GM13976 (cell line): ENCODE measurements at regions not wholly inside any gene's neighbourhood (a gene's known extent, or its start where the extent isn't known, plus 50 kb on each side); places are given as distances from the start of the nearest gene placed in this dataset.

Experiments used
- DNase-seq: peaks from one replicate; pipeline ENCODE4 v3.0.0; 2012; ENCODE audit warnings: low spot score
- in situ Hi-C: fragments of 300-500 bp; cut with MboI; formaldehyde crosslinking; loops from one replicate; pipeline ENCODE4 v1.12.0; 2022; ENCODE audit warnings: low sequenced_read_pairs, mixed read lengths, inconsistent platforms; ENCODE audit not compliant: unreplicated experiment
- TF ChIP-seq, protein P1 (sequence below): IDR thresholded peaks from 2 replicates; pipeline ENCODE4 v1.5.1; 2012; ENCODE audit warnings: borderline replicate concordance, mild to moderate bottlenecking; ENCODE audit not compliant: insufficient read depth; ENCODE audit errors: extremely low read depth, missing control alignments, control extremely low read depth

DNA sequence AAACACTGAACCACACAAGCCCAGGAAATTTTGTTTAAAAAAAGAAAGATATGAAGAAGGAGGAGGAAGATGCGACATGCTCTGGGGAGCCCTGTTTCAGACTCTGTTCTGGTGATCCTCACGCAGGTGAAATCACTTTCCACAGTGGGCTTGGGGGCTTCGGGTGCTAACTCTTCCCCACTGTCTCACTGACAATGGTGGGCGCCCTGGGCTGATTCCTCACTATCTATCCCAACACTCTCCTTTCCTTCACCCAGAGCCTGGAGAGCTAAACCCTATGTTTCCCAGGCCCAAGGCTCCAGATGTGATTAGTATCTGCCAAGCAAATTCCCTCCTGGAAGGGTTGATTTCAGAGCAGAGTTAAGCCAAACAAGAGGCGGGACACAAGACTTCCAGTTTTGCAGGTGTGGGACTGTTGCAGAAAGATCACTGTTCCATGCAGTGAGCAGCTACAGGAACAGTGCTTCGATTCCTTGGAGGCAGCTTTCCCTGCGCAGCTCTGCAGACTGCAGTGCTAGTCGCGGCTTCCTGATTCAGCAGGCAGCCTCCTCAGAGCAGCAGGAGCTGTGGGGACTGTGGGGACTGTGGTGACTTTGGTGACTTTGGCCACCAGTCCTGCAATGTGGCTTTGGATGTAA, 168.3 kb downstream of the RHOU start:
- in situ Hi-C loops: no loop called here
- DNase-seq: no peak
- TF ChIP-seq, protein P1, sequence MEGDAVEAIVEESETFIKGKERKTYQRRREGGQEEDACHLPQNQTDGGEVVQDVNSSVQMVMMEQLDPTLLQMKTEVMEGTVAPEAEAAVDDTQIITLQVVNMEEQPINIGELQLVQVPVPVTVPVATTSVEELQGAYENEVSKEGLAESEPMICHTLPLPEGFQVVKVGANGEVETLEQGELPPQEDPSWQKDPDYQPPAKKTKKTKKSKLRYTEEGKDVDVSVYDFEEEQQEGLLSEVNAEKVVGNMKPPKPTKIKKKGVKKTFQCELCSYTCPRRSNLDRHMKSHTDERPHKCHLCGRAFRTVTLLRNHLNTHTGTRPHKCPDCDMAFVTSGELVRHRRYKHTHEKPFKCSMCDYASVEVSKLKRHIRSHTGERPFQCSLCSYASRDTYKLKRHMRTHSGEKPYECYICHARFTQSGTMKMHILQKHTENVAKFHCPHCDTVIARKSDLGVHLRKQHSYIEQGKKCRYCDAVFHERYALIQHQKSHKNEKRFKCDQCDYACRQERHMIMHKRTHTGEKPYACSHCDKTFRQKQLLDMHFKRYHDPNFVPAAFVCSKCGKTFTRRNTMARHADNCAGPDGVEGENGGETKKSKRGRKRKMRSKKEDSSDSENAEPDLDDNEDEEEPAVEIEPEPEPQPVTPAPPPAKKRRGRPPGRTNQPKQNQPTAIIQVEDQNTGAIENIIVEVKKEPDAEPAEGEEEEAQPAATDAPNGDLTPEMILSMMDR: no peak

DNA sequence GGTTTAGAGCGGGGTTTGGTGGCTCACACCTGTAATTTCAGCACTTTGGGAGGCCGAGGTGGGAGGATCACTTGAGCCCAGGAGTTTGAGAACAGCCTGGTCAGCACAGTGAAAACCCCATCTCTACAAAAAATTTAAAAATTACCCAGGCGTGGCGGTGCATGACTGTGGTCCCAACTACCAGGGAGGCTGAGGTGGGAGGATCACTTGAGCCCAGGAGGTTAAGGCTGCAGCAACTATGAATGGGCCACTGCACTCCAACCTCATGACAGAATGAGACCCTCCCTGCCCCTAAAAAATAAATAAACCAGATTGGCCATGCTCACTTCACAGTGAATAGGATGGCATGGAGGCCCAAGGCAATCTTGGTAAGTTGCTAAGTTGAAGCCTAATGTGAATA, 168.9 kb downstream of the RHOU start:
- no peak for DNase-seq
- in situ Hi-C loops: no loop called here
- TF ChIP-seq, protein P1: no peak

DNA sequence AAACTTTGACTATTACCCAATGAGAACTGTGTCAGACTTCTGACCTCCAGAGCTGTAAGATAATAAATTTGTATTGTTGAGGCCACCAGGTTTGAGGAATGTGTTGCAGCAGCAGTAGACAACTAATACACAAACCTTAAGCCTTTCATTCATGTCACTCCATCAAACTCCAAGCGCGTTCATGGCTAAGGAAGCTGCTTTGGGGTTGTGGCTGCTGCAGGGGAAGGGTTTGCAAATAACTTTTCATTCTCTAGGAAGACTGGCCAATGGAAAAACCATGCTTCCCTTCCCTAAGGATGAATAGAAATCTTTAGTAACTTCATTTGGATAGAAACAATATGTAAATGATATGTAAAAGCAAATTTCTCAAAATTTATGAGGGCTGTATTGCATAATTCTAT, 170.4 kb downstream of the RHOU start:
- no peak for DNase-seq
- TF ChIP-seq, protein P1: no peak
- in situ Hi-C loops: no loop called here

DNA sequence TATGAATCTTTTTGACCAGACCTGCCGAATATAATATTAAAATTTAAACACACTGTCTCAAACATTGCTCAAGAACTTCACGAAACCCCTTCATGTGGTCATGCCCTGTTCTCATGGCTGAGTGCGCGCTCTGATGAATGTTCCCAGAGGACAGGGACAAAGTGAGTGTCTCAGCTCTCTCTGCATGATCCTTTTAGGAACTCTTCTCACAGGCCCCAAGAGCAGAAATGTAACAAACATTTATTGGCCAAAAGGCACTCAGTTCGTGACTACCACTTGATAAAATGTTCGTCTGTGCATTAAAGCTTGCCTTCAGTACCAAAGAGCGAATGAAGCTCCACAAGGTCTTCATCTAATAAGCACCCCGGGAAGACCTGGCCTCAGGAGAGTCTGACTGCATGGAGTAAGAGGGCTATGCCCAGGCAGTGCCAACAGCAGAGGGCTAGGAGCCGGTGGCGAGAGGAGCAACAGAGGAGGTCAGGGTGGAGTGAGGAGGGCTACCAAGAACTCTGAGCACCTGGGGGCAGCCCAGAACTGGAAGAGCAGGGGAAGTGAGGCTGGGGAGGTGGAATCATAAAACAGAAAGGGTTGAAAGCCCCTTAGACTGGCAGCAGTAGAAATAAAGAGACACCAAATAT, 171.1 kb downstream of the RHOU start:
- TF ChIP-seq, protein P1: no peak
- no peak for DNase-seq
- in situ Hi-C loops: no loop called here

DNA sequence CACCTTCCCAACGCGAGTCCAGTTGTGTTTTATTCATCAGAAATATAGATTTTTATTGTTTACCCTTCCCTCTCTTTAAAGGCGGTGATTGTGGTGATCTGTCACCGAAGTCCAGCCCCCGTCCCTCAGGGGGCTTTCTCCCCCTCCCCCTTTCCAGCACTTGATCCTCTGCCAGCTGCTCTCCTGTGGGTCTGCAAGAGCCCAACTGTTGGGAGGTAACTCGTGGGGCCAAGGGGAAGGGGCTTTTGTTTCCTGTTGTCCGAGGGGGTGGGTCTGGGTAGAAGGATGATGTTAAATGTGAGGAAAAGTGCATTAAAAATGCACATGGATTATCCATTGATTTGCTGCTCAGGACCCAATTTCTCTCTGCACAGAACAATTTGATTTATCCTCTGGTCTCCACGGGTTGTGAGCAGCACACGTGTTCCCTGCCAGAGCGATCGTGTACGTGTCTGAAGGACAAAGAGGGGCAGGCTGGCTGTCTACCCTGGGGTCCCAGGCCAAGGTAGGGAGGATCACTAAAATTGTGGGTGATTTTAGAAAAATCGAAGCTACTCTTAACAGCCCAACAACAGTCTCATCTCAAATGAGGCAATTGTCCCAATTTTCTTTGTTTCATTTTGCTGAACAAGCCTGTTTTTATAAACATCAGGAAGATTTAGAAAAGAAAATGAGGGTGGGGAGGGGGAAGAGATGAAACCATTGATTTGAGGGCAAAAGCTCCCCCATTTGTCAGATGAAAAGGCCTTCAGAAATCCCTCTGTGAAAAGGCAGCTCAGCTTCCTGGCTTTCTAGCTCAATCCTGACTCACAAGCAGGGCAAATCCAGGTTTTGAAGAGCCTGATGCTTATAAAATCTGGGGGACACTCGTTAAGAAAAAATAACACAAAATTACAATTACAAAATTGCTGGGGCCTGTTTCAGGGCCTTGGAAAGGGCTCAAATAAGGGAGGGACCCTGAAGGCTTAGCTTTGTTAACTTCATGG, 176.2 kb downstream of the RHOU start:
- in situ Hi-C loops: no loop called here
- DNase-seq: no peak
- TF ChIP-seq, protein P1: no peak

DNA sequence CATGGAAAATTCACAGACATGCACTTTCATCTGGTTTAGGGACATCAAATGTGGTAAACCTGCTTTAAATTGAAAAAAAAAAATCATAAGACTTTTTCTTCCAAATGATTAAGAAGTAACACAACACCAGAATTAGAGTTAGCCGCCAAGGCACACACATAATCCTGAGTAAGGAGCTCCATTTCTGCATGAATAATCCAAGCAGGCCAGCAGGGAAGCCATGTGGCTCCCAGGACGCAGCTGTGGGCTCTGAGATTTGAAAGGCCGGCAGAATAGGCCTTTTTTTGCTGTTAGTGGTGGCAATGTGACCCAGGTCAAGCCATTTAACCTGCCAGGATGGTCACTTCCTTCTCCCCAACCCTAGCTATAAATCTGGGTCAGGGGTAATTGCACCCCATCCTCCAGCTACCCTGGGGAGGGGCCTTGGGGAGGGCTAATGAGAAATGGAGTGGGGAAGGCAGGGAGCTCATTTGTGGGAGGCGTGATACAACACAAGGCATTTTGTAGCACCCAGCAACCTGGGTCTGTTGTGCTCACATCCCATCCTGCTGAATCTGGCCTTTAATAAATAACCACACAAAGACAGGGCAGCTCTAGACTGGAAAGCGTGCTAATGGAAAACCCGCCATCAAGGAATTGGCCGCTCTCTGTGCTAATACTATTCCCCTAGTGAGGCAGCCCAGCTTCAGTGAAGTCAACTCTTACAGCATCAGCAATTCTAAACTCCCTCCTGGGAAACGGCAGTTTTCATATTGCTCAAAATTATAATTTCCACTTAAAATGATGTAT, 178.5 kb downstream of the RHOU start:
- no peak for DNase-seq
- TF ChIP-seq, protein P1: no peak
- in situ Hi-C loops: no loop called here
